HG02943 (cell line): ENCODE measurements at regions not wholly inside any gene's neighbourhood (a gene's known extent, or its start where the extent isn't known, plus 50 kb on each side); places are given as distances from the start of the nearest gene placed in this dataset.
A peak's percentile ranks its signal among the peaks of the same experiment; 100 is the strongest.

Source experiments
- ATAC-seq: cut with Tn5 transposase; IDR thresholded peaks from one replicate; pipeline ENCODE4 v1.9.1; 2021; ENCODE audit warnings: mild to moderate bottlenecking, low read depth, moderate library complexity; ENCODE audit not compliant: unreplicated experiment

DNA sequence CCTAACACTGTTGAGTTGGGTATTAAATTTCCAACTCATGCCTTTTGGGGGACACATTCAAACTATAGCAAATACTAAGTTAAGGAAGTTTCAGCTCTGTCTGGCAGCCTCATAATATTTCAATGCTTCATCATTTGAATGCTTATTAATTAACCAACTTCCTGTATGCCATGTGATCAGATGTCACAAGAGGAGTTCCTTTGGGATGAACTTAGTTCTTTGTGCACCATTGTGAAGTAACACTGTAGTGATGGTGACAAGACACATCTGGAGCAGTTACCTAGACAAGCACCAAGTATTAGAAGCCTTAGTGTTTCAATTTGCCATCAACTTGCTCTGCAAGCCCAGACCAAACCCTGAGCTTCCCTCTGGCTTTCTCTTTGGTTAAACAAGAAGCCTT is 90.7 kb upstream of the IL12B start:
- ATAC-seq: no peak

DNA sequence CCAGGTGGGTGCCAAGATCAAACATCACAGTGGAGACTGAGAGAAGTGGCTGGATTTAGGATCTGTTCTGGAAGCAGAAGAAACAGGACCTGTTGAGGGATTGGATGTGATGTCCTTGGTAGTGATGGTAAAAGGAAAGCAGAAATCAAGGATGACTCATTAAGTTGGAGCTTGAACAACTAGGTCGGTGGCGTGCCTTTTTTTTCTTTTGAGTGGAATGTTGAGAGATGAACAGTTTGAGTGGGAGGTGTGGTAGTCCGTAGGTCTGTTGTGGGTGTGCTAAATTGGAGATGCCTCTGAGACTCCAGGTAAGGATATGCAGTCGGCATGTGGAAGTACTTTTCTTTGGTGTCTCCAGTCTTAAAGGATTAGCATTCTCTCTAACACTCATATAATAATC is 92.1 kb upstream of the IL12B start:
- ATAC-seq: no peak

DNA sequence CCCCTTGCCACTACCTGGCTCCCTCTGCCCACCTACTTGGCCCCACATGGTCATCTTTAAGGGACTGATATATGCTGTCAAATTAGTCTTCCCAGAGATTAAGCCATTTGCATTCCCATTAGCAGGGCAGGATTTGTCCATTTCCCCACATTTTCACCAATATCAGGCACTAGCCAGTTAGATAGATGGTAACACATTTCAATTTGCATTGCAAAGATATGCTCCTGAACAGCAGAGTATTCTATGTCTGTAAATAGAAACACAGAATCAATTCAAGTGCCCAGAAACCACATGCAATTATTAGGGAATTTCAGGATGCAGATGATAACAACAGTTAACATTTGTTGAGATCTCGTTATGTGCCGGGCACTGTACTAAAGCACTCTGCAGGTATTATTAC is 92.6 kb upstream of the IL12B start:
- ATAC-seq: no peak

DNA sequence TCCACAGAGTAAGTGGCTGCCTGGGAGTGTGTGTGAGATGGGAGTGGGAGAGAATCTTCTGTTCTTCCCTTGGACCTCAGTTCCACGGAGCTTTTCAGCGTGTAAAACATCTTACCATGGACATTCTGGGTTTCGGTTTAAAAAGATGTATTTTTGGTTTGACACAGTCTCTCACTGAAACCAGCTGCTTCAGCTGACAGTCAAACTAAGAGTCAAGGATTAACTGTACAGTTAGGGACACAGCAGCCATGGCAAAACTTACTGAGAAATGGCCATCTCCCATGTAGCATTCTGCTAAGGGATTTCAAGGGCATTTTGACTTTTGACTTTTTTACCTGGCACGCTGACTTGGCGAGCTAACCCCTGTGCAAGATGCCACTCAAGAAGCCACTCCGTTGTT is 93.8 kb upstream of the IL12B start:
- no peak for ATAC-seq

DNA sequence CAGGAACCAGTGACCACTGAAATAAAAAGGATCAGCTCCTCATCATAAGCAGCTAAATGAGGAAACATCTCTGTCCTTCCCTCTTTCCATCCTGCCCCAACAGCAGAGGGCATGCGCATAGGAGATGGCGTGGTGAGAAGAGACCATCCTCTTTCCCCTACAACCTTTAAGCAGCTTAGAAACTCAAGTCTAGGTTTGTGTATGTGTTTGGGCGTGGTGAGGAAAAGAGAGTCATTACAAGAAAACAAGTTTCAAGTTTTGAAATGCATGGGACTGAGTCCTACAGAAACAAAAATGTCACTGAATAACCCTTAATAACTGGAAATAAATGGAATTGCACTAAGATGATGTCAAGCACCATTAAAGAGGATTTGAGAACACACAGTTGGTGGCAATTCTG is 96.4 kb upstream of the IL12B start:
- no peak for ATAC-seq

DNA sequence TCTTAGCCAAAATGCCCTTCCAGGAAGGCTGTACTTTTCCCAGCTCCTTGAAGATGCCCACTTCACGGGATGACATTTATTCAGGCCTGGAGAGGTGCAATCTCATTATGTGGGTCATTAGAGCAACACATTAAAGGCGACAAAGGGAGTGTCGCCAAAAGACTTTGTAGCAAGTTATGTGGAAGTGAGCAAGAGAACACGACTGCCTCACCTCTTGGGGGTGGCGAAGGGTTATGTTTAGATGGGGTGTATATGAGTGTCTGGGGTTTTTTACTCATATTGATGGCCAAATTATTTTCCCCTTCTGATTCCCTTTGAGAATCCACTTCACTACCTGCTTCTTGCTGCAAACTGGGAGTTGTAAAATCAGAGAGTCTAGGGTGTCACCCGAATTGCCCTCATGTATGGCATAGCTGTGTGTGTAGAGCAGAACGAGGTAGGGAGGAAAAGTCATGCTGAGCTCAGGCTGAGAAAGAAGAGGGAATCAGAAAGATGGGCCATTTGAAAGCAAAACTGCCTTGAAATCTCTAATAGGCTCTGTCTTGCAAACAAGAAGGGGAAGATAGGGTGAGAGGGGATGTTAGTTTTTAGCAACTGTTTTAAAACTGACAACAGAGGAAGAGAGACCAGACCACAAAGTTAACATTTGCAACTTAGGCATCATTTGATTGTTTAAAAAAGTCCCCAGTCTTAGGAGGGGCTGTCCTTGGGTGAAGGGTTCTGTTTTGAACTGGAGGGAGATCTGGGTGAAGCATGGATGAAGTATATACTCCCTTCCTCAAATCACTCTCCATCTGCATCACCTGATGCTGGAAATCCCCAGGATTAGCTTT is 97.1 kb upstream of the IL12B start:
- ATAC-seq: peak; percentile 74

DNA sequence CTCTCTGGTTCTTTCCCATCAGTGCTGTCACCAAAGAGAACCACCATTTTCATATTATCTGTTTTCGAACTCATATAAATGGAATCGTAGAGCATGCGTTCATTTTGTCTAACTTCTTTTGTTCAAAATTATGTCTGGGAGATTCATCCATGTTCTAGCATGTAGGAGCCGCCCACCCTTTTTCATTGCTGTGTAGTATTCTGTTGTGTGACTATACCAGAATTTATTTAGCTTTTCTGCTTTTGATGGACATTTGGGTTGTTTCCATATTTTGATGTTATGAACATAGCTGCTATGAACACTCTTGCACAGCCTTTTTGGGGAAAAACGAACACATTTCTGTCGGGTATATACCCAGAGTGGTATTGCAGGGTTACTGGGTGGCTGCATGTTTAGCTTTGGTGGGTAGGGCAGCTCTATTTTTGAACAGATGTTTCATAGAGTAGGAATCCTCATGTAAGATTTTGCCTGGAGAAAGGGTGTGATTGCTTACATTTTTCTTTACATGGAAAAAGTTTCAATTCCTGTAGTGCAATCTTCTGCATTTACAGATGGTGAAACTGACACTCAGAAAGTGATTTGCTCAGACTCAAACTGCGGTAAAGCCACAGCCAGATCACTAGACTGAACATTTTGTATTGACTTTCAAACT is 100.2 kb upstream of the IL12B start:
- no peak for ATAC-seq

DNA sequence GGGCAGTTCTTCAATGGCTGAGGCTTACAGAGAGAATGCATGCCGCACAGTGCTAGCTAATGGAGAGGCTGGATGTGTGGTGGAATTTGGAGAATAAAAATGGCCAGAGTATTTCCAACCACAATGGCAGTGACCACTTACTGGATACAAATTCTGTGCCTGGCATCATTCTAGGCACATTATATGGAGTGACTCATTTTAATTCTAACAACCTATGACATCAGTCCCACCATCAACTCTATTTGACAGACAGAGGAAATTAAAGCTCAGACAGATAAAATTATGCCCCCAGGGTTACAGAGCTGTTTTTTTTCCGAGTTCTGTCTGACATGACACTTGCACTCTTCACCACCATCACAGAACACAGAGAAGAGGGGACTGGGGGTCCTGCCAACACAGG is 105.6 kb upstream of the IL12B start:
- ATAC-seq: no peak

DNA sequence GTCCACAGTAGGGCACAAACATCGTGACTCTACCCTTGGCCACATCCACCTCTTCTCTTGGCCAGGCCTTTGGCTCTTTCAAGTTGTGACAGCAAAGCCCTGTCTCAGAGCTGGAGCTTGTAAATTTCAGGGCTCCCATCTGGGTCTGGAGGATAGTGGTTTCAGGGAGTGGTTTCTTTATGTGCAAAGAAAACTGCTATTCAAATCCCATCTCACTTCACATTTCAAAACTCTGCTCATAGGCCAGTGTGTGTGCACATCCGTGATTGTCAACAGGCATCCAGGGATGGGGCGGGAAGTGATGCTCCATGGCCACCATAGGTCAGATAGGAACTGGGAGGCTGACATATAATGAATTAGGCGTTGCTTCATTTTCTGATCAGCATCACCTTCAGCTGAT is 107.8 kb upstream of the IL12B start:
- ATAC-seq: no peak

DNA sequence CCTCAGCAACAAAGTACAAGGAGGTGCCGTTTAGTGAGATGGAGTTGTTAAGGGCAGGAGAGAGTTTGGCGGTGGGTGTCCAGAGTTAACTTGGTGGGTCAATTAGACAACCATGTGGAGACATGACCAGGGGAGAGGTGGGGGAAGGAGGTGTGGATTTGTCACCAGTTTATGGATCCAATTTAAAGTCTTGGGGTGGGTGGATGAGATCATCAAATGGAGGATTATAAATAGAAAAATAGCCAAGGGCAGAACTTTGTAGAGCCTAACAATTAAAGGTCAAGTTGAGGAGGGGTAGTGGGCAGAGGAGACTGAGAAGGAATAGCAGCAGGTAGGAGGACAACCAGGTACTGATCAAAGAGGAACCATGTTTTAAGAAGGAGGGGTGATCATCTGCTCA is 108.7 kb upstream of the IL12B start:
- no peak for ATAC-seq

DNA sequence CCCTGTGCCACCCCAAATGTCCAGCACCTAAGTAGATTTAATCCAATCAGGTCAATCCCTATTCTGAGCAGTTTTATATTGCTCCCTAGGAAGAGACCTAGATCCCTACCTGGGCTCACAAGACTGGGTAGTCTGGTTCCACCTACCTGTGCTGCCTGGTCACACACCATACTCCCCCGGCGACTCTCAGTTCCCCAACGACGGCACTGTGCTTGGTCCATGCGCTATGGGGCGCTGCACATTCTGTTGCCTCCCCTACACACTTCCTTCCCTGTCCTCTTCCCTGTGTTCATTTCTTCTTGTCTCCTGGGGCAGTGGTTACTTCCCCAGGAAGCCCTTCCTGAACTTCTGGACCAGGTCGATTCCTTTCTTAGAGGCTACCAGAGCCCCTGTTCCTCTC is 109.9 kb upstream of the IL12B start:
- no peak for ATAC-seq

DNA sequence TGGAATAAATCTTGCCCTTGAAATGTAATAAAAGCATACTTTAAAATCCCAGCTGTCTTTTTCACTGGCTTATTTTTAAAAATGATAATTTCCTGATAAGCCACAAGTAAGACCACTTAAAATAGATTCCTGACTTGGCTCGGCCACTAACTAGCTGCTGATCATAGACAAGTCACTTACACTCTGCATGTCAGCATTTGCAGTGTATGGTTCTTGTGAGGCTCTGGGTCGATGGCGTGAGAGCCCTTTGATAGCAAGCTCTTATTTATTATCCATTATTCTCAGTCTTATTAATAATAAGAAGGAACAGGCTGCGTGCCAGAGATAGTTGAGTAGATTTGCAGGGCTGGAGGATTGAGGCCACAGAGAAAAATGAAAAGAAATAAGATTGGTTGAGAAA is 110.7 kb upstream of the IL12B start:
- no peak for ATAC-seq

DNA sequence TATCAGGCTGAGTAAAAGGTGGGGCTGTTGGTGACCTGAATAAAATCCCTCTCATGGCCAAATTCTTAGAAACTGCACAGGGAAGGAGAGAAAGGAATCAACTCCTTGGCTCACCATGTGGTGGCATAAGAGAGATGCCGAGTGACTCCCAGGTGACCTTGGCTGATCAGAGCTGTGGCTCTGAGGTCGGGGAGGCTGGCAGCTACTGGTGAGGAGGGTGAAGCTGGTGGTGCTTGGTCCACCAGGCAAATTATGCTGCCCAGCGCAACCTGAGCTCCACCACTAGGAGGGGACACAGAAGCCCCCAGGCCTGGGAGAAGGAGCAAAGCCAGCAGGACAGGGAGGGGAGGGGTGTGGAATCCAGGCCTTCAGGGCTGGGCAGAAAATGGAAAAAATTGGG is 111.2 kb upstream of the IL12B start:
- no peak for ATAC-seq

DNA sequence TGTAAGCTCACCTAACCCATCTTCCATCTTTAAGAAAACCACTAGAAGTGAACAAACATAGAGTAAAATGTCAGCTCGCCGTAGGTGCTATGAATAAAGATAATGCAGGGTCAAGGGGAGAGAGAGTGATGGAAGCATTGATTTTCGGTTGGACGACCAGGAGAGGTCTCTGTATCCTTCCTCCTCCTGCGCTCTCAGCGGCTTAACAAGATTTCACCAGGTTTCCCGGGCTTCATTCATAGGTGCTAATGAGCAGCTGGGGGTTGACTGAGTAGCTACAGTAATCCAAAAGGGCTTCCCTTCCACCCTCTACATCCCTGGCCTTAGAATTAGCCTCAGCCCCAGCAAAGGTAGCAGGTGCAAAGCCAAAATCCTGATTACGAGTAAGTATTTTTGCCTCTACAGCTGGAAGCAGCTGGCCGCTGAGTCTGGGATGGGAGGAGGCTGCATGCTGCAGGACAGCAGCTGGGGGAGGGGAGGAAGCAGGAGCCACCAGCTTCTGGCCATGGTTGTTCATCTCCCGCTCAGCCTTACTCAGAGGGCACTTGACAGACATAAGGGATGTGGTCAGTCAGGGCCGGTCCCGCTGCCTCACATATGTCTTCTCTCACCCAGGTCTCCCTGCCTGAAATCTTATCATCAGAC is 112.0 kb upstream of the IL12B start:
- no peak for ATAC-seq

DNA sequence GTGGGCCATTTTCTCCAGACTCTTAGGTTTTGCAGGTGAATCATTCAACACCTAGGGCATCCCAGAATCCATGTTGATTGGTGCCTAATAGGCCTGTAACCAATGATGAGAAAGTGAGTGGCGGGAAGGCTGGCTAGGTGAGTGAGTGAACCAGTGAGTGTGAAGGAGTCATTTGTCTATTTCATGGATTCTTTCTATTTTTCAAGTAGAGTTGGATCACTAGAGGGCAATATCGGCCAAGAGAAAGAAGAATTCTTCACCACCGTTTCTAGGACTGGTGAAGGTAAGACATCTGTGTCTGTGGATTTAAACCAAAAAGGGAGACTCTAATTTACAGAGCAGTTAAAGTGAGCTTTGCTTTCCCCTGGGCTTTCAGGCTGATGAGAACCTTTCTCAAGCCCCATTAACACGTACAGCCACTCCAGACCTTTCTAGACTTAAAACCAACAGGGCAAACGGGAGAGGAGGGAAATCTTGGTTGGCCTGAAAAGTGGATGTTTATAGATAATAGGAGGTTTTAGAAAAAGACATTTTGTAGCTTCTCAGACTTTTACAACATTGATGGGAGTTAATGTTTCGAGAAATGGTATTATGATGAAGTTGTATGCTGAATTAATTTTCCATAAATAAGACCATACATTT is 114.3 kb upstream of the IL12B start:
- no peak for ATAC-seq

DNA sequence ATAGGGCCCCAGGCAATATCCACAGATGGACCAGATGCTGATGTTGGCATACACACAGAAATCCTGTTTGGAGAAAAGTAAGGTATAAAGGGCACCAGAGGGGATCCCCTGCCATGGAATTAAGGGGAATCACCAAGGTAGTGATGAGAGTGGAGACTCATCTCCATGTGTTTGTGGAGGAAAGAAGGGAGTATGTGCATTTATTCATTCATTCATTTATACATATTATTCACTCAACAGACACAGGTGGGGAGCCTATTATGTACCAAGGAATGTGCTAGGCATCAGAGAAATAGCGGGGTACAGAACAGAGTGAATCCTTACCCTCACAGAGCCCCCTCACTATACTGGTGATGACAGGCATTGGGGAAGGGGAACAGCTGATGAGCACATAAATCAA is 116.8 kb upstream of the IL12B start:
- no peak for ATAC-seq

DNA sequence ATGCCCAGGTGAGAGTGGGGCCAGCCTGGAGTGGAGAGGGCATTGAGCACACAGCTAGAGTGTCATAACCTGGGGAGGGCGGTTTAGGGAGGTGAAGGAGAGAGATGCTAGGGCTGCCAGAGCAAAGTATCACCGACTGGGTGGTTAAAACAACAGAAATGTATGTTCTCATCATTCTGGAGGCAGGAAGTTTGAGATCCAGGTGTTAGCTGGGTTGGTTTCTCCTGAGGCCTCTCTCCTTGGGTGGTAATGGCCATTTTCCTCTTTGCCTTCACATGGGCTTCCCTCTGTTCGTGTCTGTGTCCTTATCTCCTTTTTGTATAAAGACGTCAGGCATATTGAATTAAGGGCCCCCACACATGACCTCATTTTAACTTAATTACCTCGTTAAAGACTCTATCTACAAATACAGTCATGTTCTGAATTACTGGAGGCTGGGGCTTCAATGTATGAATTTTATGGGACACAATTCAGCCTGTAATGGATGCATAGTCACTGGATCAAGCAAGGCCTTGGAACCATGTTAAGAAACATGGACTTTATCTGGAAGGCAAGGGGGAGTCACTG is 118.6 kb upstream of the IL12B start:
- no peak for ATAC-seq

DNA sequence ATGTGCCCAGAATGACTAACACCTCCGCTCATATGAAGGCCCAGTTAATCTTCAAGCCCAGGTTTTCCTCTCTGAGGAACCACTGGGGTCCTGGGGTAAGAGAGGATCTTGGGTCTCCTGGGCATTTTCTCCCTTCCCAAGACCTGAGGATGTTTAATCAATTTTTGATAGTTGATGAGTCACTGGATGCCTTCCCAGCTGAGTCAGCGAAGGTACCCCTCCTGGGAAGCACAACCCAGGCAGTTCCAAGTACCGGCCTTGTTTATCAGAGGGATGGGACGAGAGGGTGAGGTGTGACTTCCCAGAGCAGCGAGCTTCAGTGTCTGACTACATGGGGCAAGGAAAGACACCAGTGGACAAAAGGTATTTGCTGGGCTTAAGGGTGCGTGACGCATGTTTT is 119.6 kb upstream of the IL12B start:
- ATAC-seq: no peak

DNA sequence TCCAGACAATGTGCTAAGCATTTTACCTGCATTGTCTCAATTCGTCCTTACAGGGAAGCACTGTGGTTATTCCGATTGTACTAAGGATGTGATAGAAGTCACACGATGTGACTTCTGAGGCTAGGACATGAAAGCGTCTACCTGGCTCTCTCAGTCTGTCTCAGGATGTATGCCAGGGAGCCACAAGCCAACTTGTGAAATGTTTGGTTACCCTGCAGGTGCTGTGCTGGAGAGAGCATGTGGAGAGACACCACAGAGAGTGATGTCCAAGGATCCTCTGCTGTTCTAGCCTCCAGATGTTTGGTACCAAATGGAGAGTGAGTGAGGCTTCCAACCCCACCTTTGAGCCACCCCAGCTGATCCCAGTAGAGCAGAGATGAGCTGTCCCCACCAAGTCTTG is 120.1 kb upstream of the IL12B start:
- no peak for ATAC-seq

DNA sequence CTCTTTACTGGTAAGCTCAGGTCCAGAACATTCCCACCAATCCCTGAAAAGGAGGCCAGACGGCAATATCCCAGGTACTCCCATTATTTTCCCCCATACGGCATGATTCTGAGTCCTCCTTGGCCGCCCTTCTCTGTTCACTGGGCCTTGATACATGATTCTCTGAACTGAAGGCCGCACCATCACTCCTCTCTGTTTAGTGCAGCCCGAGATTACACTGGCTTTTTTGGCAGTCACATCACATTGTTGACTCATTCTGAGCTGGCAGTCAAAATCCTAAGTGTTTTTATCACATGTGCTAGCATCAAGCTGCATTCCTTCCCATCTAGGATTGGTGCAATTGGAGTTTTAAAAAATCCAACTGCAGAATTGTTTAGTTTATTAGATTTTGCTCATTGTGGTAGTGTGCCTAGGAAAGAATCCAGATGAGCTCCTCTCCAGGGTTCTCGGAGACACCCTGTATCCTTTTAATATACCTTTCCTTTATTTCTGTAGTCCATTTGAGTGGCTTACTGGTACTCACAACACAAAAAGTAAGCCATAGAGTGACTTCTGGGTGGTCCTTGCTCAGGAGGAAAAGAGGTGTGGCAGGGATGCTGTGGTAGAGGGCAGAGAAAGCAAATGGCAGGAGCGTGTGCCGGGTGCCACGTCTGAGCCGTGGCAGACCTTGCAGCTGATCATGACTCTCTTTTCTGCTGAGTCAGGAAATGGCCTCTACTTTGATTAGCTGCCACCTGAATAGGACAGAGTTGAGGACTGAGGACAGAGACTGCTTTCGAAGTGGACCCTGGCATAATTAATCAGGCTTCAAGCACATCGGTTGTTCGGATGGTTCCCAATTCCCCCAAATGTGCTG is 121.1 kb upstream of the IL12B start:
- no peak for ATAC-seq
